ENCODE measurements at regions not wholly inside any gene's neighbourhood (a gene's known extent, or its start where the extent isn't known, plus 50 kb on each side); places are given as distances from the start of the nearest gene placed in this dataset.
"Not testable (repeated sequence)": the region's sequence is repeated elsewhere in the genome, so short reads cannot be mapped to it uniquely, and the experiment has no call there.

GRCh38 chr4:11106190-11106589, 322.5 kb downstream of the HS3ST1 start:
- ATAC-seq: no peak
- peaks cover 7% of the 10 kb centered on the region for H3K9me3 Mint-ChIP-seq

GRCh38 chr4:11105715-11106114, 323.0 kb downstream of the HS3ST1 start:
- Mint-ChIP-seq H3K27me3 (ENCODE audit: low read depth) (no peaks in the 10 kb centered on the region), H3K9me3 (peaks cover 6% of the 10 kb centered on the region), H3K36me3 (ENCODE audit: insufficient read depth) (no peaks in the 10 kb centered on the region), H3K4me3 (no peak overlapping the region), H3K4me1 (ENCODE audit: low read depth) (no peaks in the 10 kb centered on the region)
- DNase-seq (no peak), ATAC-seq (no peak)

More at GRCh38 chr4:11106190-11106589, 322.5 kb downstream of the HS3ST1 start:
- Mint-ChIP-seq H3K4me1 (ENCODE audit: low read depth) (no peaks in the 10 kb centered on the region), H3K36me3 (ENCODE audit: insufficient read depth) (no peaks in the 10 kb centered on the region), H3K4me3 (no peak overlapping the region), H3K27me3 (ENCODE audit: low read depth) (no peaks in the 10 kb centered on the region)
- no peak for DNase-seq

- Mint-ChIP-seq H3K4me3 (no peak overlapping the region), H3K27me3 (ENCODE audit: low read depth) (no peaks in the 10 kb centered on the region), H3K9me3 (peaks cover 7% of the 10 kb centered on the region), H3K4me1 (ENCODE audit: low read depth) (peaks cover 8% of the 10 kb centered on the region), H3K36me3 (ENCODE audit: insufficient read depth) (no peaks in the 10 kb centered on the region)
- ATAC-seq: no peak
- DNase-seq: no peak
Observed at GRCh38 chr4:11098461-11098860, 330.2 kb downstream of the HS3ST1 start.

GRCh38 chr4:11097725-11098124, 331.0 kb downstream of the HS3ST1 start:
- Mint-ChIP-seq H3K4me3 (no peak overlapping the region), H3K36me3 (ENCODE audit: insufficient read depth) (no peaks in the 10 kb centered on the region), H3K4me1 (ENCODE audit: low read depth) (peaks cover 8% of the 10 kb centered on the region), H3K27me3 (ENCODE audit: low read depth) (no peaks in the 10 kb centered on the region), H3K9me3 (peaks cover 7% of the 10 kb centered on the region)
- DNase-seq (no peak), ATAC-seq (no peak)

- H3K27me3 Mint-ChIP-seq (ENCODE audit: low read depth): no peaks in the 10 kb centered on the region
- no peaks in the 10 kb centered on the region for H3K4me1 Mint-ChIP-seq (ENCODE audit: low read depth)
- ATAC-seq (no peak), DNase-seq (no peak)
- no peaks in the 10 kb centered on the region for H3K9me3 Mint-ChIP-seq
- H3K4me3 Mint-ChIP-seq: no peak overlapping the region
- no peaks in the 10 kb centered on the region for H3K36me3 Mint-ChIP-seq (ENCODE audit: insufficient read depth)
Observed at GRCh38 chr4:11081006-11081405, 347.7 kb downstream of the HS3ST1 start.

- H3K27me3 Mint-ChIP-seq (ENCODE audit: low read depth): no peaks in the 10 kb centered on the region
- H3K36me3 Mint-ChIP-seq (ENCODE audit: insufficient read depth): no peaks in the 10 kb centered on the region
- no peaks in the 10 kb centered on the region for H3K9me3 Mint-ChIP-seq
- DNase-seq: no peak
- no peaks in the 10 kb centered on the region for H3K4me1 Mint-ChIP-seq (ENCODE audit: low read depth)
- no peak for ATAC-seq
- no peak overlapping the region for H3K4me3 Mint-ChIP-seq
Observed at GRCh38 chr4:11079171-11079570, 349.5 kb downstream of the HS3ST1 start.

GRCh38 chr4:11074581-11075241, 354.0 kb downstream of the HS3ST1 start:
- H3K4me1 Mint-ChIP-seq (ENCODE audit: low read depth): no peaks in the 10 kb centered on the region
- no peak for DNase-seq
- H3K9me3 Mint-ChIP-seq: no peaks in the 10 kb centered on the region
- H3K4me3 Mint-ChIP-seq: no peak overlapping the region
- H3K27me3 Mint-ChIP-seq (ENCODE audit: low read depth): peaks cover 3% of the 10 kb centered on the region
- no peaks in the 10 kb centered on the region for H3K36me3 Mint-ChIP-seq (ENCODE audit: insufficient read depth)
- ATAC-seq: no peak

GRCh38 chr4:11073621-11074051, 355.1 kb downstream of the HS3ST1 start:
- DNase-seq (no peak), ATAC-seq (no peak)
- Mint-ChIP-seq H3K27me3 (ENCODE audit: low read depth) (peaks cover 3% of the 10 kb centered on the region), H3K4me1 (ENCODE audit: low read depth) (no peaks in the 10 kb centered on the region), H3K36me3 (ENCODE audit: insufficient read depth) (no peaks in the 10 kb centered on the region), H3K4me3 (no peak overlapping the region), H3K9me3 (no peaks in the 10 kb centered on the region)

GRCh38 chr4:11072999-11073398, 355.7 kb downstream of the HS3ST1 start:
- DNase-seq: no peak
- Mint-ChIP-seq H3K36me3 (ENCODE audit: insufficient read depth) (no peaks in the 10 kb centered on the region), H3K9me3 (no peaks in the 10 kb centered on the region)

GRCh38 chr4:11072463-11072862, 356.2 kb downstream of the HS3ST1 start:
- H3K4me3 Mint-ChIP-seq: no peak overlapping the region
- H3K9me3 Mint-ChIP-seq: no peaks in the 10 kb centered on the region
- ATAC-seq (no peak), DNase-seq (no peak)
- H3K27me3 Mint-ChIP-seq (ENCODE audit: low read depth): peaks cover 3% of the 10 kb centered on the region
- no peaks in the 10 kb centered on the region for H3K36me3 Mint-ChIP-seq (ENCODE audit: insufficient read depth)
- H3K4me1 Mint-ChIP-seq (ENCODE audit: low read depth): no peaks in the 10 kb centered on the region

More at GRCh38 chr4:11072999-11073398, 355.7 kb downstream of the HS3ST1 start:
- no peak for ATAC-seq
- Mint-ChIP-seq H3K27me3 (ENCODE audit: low read depth) (peaks cover 3% of the 10 kb centered on the region), H3K4me3 (no peak overlapping the region), H3K4me1 (ENCODE audit: low read depth) (no peaks in the 10 kb centered on the region)

GRCh38 chr4:11070813-11071212, 357.9 kb downstream of the HS3ST1 start:
- no peak for DNase-seq
- ATAC-seq: no peak
- Mint-ChIP-seq H3K36me3 (ENCODE audit: insufficient read depth) (no peaks in the 10 kb centered on the region), H3K4me1 (ENCODE audit: low read depth) (no peaks in the 10 kb centered on the region), H3K27me3 (ENCODE audit: low read depth) (peaks cover 3% of the 10 kb centered on the region), H3K9me3 (no peaks in the 10 kb centered on the region), H3K4me3 (no peak overlapping the region)

- H3K9me3 Mint-ChIP-seq: no peaks in the 10 kb centered on the region
- DNase-seq: no peak
Observed at GRCh38 chr4:11069581-11070211, 359.0 kb downstream of the HS3ST1 start.

GRCh38 chr4:11069083-11069482, 359.6 kb downstream of the HS3ST1 start:
- Mint-ChIP-seq H3K4me3 (no peak overlapping the region), H3K27me3 (ENCODE audit: low read depth) (peaks cover 3% of the 10 kb centered on the region), H3K4me1 (ENCODE audit: low read depth) (no peaks in the 10 kb centered on the region), H3K36me3 (ENCODE audit: insufficient read depth) (no peaks in the 10 kb centered on the region), H3K9me3 (no peaks in the 10 kb centered on the region)
- ATAC-seq (no peak), DNase-seq (no peak)

More at GRCh38 chr4:11069581-11070211, 359.0 kb downstream of the HS3ST1 start:
- ATAC-seq: no peak
- peaks cover 3% of the 10 kb centered on the region for H3K27me3 Mint-ChIP-seq (ENCODE audit: low read depth)
- H3K4me1 Mint-ChIP-seq (ENCODE audit: low read depth): no peaks in the 10 kb centered on the region
- no peak overlapping the region for H3K4me3 Mint-ChIP-seq
- no peaks in the 10 kb centered on the region for H3K36me3 Mint-ChIP-seq (ENCODE audit: insufficient read depth)

- ATAC-seq; H3K36me3 Mint-ChIP-seq (ENCODE audit: insufficient read depth); H3K9me3 Mint-ChIP-seq; H3K4me1 Mint-ChIP-seq (ENCODE audit: low read depth); DNase-seq; H3K27me3 Mint-ChIP-seq (ENCODE audit: low read depth): not testable (repeated sequence)
- H3K4me3 Mint-ChIP-seq: peak overlapping the region; percentile 26
Observed at GRCh38 chr4:11066584-11066983, 362.1 kb downstream of the HS3ST1 start.

GRCh38 chr4:11060637-11061036, 368.1 kb downstream of the HS3ST1 start:
- not testable (repeated sequence) for H3K36me3 Mint-ChIP-seq (ENCODE audit: insufficient read depth); H3K4me1 Mint-ChIP-seq (ENCODE audit: low read depth); H3K9me3 Mint-ChIP-seq; ATAC-seq; H3K4me3 Mint-ChIP-seq; H3K27me3 Mint-ChIP-seq (ENCODE audit: low read depth); DNase-seq

Measured in activated T-cell treated with anti-CD3 and anti-CD28 coated beads, Interleukin-2, amount 50 U/mL, for 4 hours (primary cell).